ENCODE measurements at regions not wholly inside any gene's neighbourhood (a gene's known extent, or its start where the extent isn't known, plus 50 kb on each side); places are given as distances from the start of the nearest gene placed in this dataset.

GRCh38 chr5:125874717-125875116 lies 548.5 kb upstream of the GRAMD2B start:
- ATAC-seq (ENCODE audit: low FRiP score) (no peak), DNase-seq (ENCODE audit: low spot score) (no peak)
- TF ChIP-seq CTCF (IDR thresholded peaks at IDR 0.05): no peak

GRCh38 chr5:125877248-125877647 lies 546.0 kb upstream of the GRAMD2B start:
- ATAC-seq (ENCODE audit: low FRiP score): no peak

GRCh38 chr5:125882061-125882460 lies 541.1 kb upstream of the GRAMD2B start:
- no peak for ATAC-seq (ENCODE audit: low FRiP score)
- no peak for DNase-seq (ENCODE audit: low spot score)
- TF ChIP-seq CTCF (IDR thresholded peaks at IDR 0.05): no peak

More at GRCh38 chr5:125877248-125877647, 546.0 kb upstream of the GRAMD2B start:
- DNase-seq (ENCODE audit: low spot score): no peak
- TF ChIP-seq CTCF (IDR thresholded peaks at IDR 0.05): no peak

- TF ChIP-seq CTCF (IDR thresholded peaks at IDR 0.05): no peak
- no peak for DNase-seq (ENCODE audit: low spot score)
- ATAC-seq (ENCODE audit: low FRiP score): no peak
These were observed 540.0 kb upstream of the GRAMD2B start for GRCh38 chr5:125883223-125883622.

GRCh38 chr5:125888358-125888757 lies 534.9 kb upstream of the GRAMD2B start:
- DNase-seq (ENCODE audit: low spot score) (no peak), ATAC-seq (ENCODE audit: low FRiP score) (no peak)
- no peak for TF ChIP-seq CTCF (IDR thresholded peaks at IDR 0.05)

GRCh38 chr5:125890511-125890931 lies 532.7 kb upstream of the GRAMD2B start:
- TF ChIP-seq CTCF (IDR thresholded peaks at IDR 0.05): no peak
- no peak for ATAC-seq (ENCODE audit: low FRiP score)

GRCh38 chr5:125891061-125891725 lies 532.0 kb upstream of the GRAMD2B start:
- no peak for DNase-seq (ENCODE audit: low spot score)
- no peak for ATAC-seq (ENCODE audit: low FRiP score)
- TF ChIP-seq CTCF (IDR thresholded peaks at IDR 0.05): no peak

More at GRCh38 chr5:125890511-125890931, 532.7 kb upstream of the GRAMD2B start:
- DNase-seq (ENCODE audit: low spot score): no peak

All from omental fat pad (tissue), 3 donors.